ENCODE measurements at regions not wholly inside any gene's neighbourhood (a gene's known extent, or its start where the extent isn't known, plus 50 kb on each side); places are given as distances from the start of the nearest gene placed in this dataset.

DNA sequence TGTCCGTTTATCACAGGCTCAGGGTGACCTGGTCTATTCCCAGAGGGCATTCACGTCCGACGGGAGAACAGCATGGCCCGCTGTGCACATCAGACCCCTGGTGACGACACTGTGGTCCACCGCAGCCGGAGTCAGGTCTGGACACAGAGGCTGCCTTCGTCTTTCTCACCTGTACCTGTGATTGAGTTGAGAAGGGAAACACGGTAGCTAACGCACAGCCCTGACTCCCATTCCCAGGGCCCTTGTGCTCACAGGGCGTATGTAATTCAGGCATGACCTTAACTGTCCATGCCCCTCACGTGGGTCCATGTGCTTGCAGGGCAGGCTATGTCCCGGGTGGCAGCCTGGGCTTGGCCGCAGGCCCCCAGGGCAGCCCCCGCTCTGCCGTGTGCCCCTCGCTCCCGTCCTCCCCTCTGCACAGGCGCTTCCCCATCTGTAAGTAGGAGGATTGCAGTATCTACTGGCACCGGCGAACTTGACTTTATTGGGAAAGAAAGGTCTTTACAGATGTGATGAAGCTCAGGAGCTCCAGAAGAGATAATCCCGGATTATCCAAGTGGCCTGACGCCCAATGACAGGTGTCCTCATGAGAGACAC is 221.3 kb upstream of the TCERG1L start:
- TF ChIP-seq HES4 (CRISPR knock-in tag; IDR thresholded peaks at IDR 0.05; ENCODE audit: borderline replicate concordance), result no peak
- no peak for TF ChIP-seq NFYB (CRISPR knock-in tag; IDR thresholded peaks at IDR 0.05)
- TF ChIP-seq ZNF660 (CRISPR knock-in tag; IDR thresholded peaks at IDR 0.05; ENCODE audit: borderline replicate concordance, low read depth), result no peak
- TF ChIP-seq, protein P1, sequence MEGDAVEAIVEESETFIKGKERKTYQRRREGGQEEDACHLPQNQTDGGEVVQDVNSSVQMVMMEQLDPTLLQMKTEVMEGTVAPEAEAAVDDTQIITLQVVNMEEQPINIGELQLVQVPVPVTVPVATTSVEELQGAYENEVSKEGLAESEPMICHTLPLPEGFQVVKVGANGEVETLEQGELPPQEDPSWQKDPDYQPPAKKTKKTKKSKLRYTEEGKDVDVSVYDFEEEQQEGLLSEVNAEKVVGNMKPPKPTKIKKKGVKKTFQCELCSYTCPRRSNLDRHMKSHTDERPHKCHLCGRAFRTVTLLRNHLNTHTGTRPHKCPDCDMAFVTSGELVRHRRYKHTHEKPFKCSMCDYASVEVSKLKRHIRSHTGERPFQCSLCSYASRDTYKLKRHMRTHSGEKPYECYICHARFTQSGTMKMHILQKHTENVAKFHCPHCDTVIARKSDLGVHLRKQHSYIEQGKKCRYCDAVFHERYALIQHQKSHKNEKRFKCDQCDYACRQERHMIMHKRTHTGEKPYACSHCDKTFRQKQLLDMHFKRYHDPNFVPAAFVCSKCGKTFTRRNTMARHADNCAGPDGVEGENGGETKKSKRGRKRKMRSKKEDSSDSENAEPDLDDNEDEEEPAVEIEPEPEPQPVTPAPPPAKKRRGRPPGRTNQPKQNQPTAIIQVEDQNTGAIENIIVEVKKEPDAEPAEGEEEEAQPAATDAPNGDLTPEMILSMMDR (CRISPR knock-in tag; IDR thresholded peaks at IDR 0.05), result no peak
- TF ChIP-seq, protein P2, sequence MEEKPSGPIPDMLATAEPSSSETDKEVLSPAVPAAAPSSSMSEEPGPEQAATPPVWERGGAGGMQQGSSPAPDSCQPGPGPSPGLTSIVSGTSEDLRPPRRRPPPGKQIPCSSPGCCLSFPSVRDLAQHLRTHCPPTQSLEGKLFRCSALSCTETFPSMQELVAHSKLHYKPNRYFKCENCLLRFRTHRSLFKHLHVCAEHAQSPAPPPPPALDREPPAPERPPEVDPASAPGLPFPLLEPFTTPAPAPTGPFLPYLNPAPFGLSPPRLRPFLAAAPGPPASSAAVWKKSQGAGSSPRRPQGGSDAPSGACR (CRISPR knock-in tag; IDR thresholded peaks at IDR 0.05), result no peak
- TF ChIP-seq TAF1 (CRISPR knock-in tag; IDR thresholded peaks at IDR 0.05), result no peak
- no peak for TF ChIP-seq JUND (CRISPR knock-in tag; IDR thresholded peaks at IDR 0.05)
- no peak for TF ChIP-seq POLR2A (IDR thresholded peaks at IDR 0.05; ENCODE audit: insufficient read depth in 1 of 2, low read depth in 2 of 2, low read length in 2 of 2)
